Endothelial cell of umbilical vein (primary cell): ENCODE measurements at regions not wholly inside any gene's neighbourhood (a gene's known extent, or its start where the extent isn't known, plus 50 kb on each side); places are given as distances from the start of the nearest gene placed in this dataset.

Source experiments
- EZH2 ChIP-seq: IDR thresholded peaks from 2 replicates; pipeline ENCODE4 v1.6.1; 2012; ENCODE audit warnings: borderline replicate concordance, low read depth, mild to moderate bottlenecking, moderate library complexity, low read length, inconsistent platforms; ENCODE audit not compliant: severe bottlenecking
- FOS ChIP-seq: IDR thresholded peaks from 2 replicates; pipeline ENCODE4 v1.6.1; 2011; ENCODE audit warnings: mild to moderate bottlenecking, low read length, moderate library complexity, borderline replicate concordance; ENCODE audit not compliant: insufficient read depth
- JUN ChIP-seq: IDR thresholded peaks from 2 replicates; pipeline ENCODE4 v1.6.1; 2011; ENCODE audit warnings: borderline replicate concordance, low read depth; ENCODE audit not compliant: insufficient read length, insufficient read depth
- POLR2A ChIP-seq: IDR thresholded peaks from 2 replicates; pipeline ENCODE4 v1.6.1; 2012; ENCODE audit warnings: low read depth, mild to moderate bottlenecking, control low read depth, low read length
- POLR2AphosphoS5 ChIP-seq: IDR thresholded peaks from 2 replicates; pipeline ENCODE4 v1.6.1; 2012; ENCODE audit warnings: low read depth, mild to moderate bottlenecking, control low read depth, low read length, moderate library complexity; ENCODE audit not compliant: insufficient read depth
- TF ChIP-seq, protein P1 (sequence below), 2 donors: IDR thresholded peaks; 1 replicate in 1 of 2; 2 replicates in 1 of 2; pipeline ENCODE4 v1.5.1; 2011; ENCODE audit warnings: low read length in 2 of 2, mild to moderate bottlenecking in 2 of 2, moderate library complexity in 2 of 2, control low read depth in 1 of 2, inconsistent platforms in 1 of 2, low read depth in 1 of 2; ENCODE audit not compliant: insufficient read depth in 1 of 2; ENCODE audit errors: extremely low read depth in 1 of 2
- TF ChIP-seq, protein P2 (sequence below): IDR thresholded peaks from 2 replicates; pipeline ENCODE4 v1.6.1; 2011; ENCODE audit not compliant: insufficient read depth, insufficient read length

DNA sequence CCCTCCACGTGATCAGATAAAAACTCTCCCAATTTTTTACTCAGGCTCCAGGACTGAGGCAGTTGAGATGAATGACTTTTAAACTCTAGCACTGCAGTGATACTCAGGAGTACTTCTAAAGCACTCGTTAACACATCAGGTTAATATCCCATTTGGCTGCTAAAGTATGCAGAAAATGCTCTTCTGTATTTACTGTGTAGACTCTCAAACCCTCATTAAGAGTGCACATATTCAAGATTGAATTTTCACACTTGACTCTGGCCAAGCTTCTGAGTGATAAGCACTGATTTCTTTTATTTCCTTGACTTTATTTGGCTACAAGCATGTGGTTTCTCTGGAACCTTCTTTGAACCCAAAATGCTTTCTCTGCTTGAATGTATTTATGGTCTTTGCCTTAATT lies 392.3 kb upstream of the NECTIN3 start:
- TF ChIP-seq, protein P1, sequence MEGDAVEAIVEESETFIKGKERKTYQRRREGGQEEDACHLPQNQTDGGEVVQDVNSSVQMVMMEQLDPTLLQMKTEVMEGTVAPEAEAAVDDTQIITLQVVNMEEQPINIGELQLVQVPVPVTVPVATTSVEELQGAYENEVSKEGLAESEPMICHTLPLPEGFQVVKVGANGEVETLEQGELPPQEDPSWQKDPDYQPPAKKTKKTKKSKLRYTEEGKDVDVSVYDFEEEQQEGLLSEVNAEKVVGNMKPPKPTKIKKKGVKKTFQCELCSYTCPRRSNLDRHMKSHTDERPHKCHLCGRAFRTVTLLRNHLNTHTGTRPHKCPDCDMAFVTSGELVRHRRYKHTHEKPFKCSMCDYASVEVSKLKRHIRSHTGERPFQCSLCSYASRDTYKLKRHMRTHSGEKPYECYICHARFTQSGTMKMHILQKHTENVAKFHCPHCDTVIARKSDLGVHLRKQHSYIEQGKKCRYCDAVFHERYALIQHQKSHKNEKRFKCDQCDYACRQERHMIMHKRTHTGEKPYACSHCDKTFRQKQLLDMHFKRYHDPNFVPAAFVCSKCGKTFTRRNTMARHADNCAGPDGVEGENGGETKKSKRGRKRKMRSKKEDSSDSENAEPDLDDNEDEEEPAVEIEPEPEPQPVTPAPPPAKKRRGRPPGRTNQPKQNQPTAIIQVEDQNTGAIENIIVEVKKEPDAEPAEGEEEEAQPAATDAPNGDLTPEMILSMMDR (IDR thresholded peaks at IDR 0.05; ENCODE audit: extremely low read depth in 1 of 2, insufficient read depth in 1 of 2, low read depth in 1 of 2, low read length in 2 of 2): no peak
- no peak for TF ChIP-seq POLR2A
- no peak for TF ChIP-seq JUN
- no peak for TF ChIP-seq EZH2
- TF ChIP-seq, protein P2, sequence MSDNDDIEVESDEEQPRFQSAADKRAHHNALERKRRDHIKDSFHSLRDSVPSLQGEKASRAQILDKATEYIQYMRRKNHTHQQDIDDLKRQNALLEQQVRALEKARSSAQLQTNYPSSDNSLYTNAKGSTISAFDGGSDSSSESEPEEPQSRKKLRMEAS: no peak
- no peak for TF ChIP-seq FOS
- no peak for TF ChIP-seq POLR2AphosphoS5
